Liver (tissue), 7 donors: ENCODE measurements at regions not wholly inside any gene's neighbourhood (a gene's known extent, or its start where the extent isn't known, plus 50 kb on each side); places are given as distances from the start of the nearest gene placed in this dataset.

Experiments used
- DNase-seq: peaks from one replicate; pipeline ENCODE4 v3.0.0-alpha.2; 2017; ENCODE audit warnings: low spot score
- H3K27ac ChIP-seq, 2 donors: one replicate each; pipeline ENCODE4 v1.7.0; 2013; ENCODE audit warnings: inconsistent platforms in 2 of 2, low read length in 2 of 2, control low read depth in 1 of 2, low read depth in 1 of 2, mild to moderate bottlenecking in 1 of 2
- H3K27me3 ChIP-seq, 4 donors: one replicate each; pipeline versions ENCODE4 v1.6.1 to v1.7.0; 2013; ENCODE audit warnings: low read length in 3 of 4, inconsistent platforms in 1 of 4, mild to moderate bottlenecking in 1 of 4, moderate library complexity in 1 of 4; ENCODE audit not compliant: control insufficient read depth in 4 of 4, insufficient read depth in 4 of 4
- H3K36me3 ChIP-seq, 4 donors: one replicate each; pipeline versions ENCODE4 v1.6.1 to v1.7.0; 2013; ENCODE audit warnings: low read length in 3 of 4, mild to moderate bottlenecking in 3 of 4, low read depth in 1 of 4, moderate library complexity in 1 of 4; ENCODE audit not compliant: control insufficient read depth in 4 of 4, insufficient read depth in 3 of 4
- H3K4me1 ChIP-seq, 4 donors: one replicate each; pipeline versions ENCODE4 v1.6.1 to v1.7.0; 2013; ENCODE audit warnings: low read length in 3 of 4, mild to moderate bottlenecking in 3 of 4, moderate library complexity in 1 of 4; ENCODE audit not compliant: control insufficient read depth in 4 of 4, insufficient read depth in 4 of 4
- H3K4me3 ChIP-seq, 3 donors: one replicate each; pipeline versions ENCODE4 v1.6.1 to v1.7.0; 2013; ENCODE audit warnings: low read length in 3 of 3, control low read depth in 1 of 3, low read depth in 1 of 3, mild to moderate bottlenecking in 1 of 3
- H3K9ac ChIP-seq, 2 donors: one replicate each; pipeline ENCODE4 v1.7.0; 2013; ENCODE audit warnings: low read length in 2 of 2, mild to moderate bottlenecking in 2 of 2, moderate library complexity in 2 of 2, control low read depth in 1 of 2, low read depth in 1 of 2
- H3K9me3 ChIP-seq, 4 donors: one replicate each; pipeline versions ENCODE4 v1.6.1 to v1.7.0; 2013; ENCODE audit warnings: low read length in 3 of 4; ENCODE audit not compliant: control insufficient read depth in 4 of 4
- ATF3 ChIP-seq: IDR thresholded peaks from 2 replicates; pipeline ENCODE4 v1.6.1; 2016; ENCODE audit warnings: antibody characterized with exemption
- EGR1 ChIP-seq, 2 donors: IDR thresholded peaks; 2 replicates each; pipeline ENCODE4 v1.6.1; 2016 to 2018; ENCODE audit warnings: antibody characterized with exemption in 2 of 2, low read depth in 2 of 2
- FOXA2 ChIP-seq: IDR thresholded peaks from 2 replicates; pipeline ENCODE4 v1.6.1; 2016; ENCODE audit warnings: antibody characterized with exemption
- GABPA ChIP-seq, 2 donors: IDR thresholded peaks in 1 of 2; conservative IDR thresholded peaks in 1 of 2; 2 replicates each; pipeline ENCODE4 v1.6.1; 2016; ENCODE audit warnings: antibody characterized with exemption in 2 of 2, mild to moderate bottlenecking in 1 of 2, moderate library complexity in 1 of 2
- HNF4A ChIP-seq, 2 donors: conservative IDR thresholded peaks; 2 replicates each; pipeline ENCODE4 v1.6.1; 2016; ENCODE audit warnings: antibody characterized with exemption in 2 of 2, mild to moderate bottlenecking in 2 of 2
- JUND ChIP-seq, 2 donors: IDR thresholded peaks; 2 replicates each; pipeline ENCODE4 v1.6.1; 2016; ENCODE audit warnings: antibody characterized with exemption in 2 of 2
- NR2F2 ChIP-seq: IDR thresholded peaks from 2 replicates; pipeline ENCODE4 v1.6.1; 2016; ENCODE audit warnings: antibody characterized with exemption
- RAD21 ChIP-seq, 2 donors: IDR thresholded peaks; 2 replicates each; pipeline ENCODE4 v1.6.1; 2016; ENCODE audit warnings: antibody characterized with exemption in 2 of 2, mild to moderate bottlenecking in 2 of 2
- RXRA ChIP-seq, 2 donors: IDR thresholded peaks; 2 replicates each; pipeline ENCODE4 v1.6.1; 2017 to 2018; ENCODE audit warnings: antibody characterized with exemption in 2 of 2, mild to moderate bottlenecking in 1 of 2
- SP1 ChIP-seq: IDR thresholded peaks from 2 replicates; pipeline ENCODE4 v1.6.1; 2018; ENCODE audit warnings: antibody characterized with exemption, mild to moderate bottlenecking
- TAF1 ChIP-seq: conservative IDR thresholded peaks from 2 replicates; pipeline ENCODE4 v1.6.1; 2016; ENCODE audit warnings: antibody characterized with exemption, mild to moderate bottlenecking
- ZBTB33 ChIP-seq: IDR thresholded peaks from 2 replicates; pipeline ENCODE4 v1.6.1; 2016; ENCODE audit warnings: antibody characterized with exemption
- WGBS: extraction: QIAGEN DNeasy Blood & Tissue Kit; methylation state at CpG from one replicate; pipeline ENCODE4 v1.1.7; 2013; 5-methylcytosine and 5-hydroxymethylcytosine counted together
- donor health status: healthy.
- donor health status: healthy.
- donor health status: healthy.
- donor health status: healthy.

GRCh38 chr6:1096967-1097765, 214.7 kb upstream of the FOXQ1 start:
- no peaks in the 10 kb centered on the region for H3K27me3 ChIP-seq

GRCh38 chr6:1094306-1094705, 217.6 kb upstream of the FOXQ1 start:
- TF ChIP-seq JUND (IDR thresholded peaks at IDR 0.05) (peak in 1 of 2 donors; percentile 25), ATF3 (no peak), SP1 (no peak), RXRA (IDR thresholded peaks at IDR 0.05) (no peak)
- no peaks in the 10 kb centered on the region for H3K36me3 ChIP-seq
- no peak overlapping the region for H3K27ac ChIP-seq
- no peaks in the 10 kb centered on the region for H3K4me1 ChIP-seq
- H3K9ac ChIP-seq = no peak overlapping the region
- 89% methylated on average over 1 of the region's 1 CpG for WGBS
- DNase-seq = no peak
- no peaks in the 10 kb centered on the region for H3K27me3 ChIP-seq
- H3K4me3 ChIP-seq = no peak overlapping the region
- no peaks in the 10 kb centered on the region for H3K9me3 ChIP-seq

More at GRCh38 chr6:1096967-1097765, 214.7 kb upstream of the FOXQ1 start:
- no peak overlapping the region for H3K4me3 ChIP-seq
- no peak overlapping the region for H3K9ac ChIP-seq
- H3K9me3 ChIP-seq = no peaks in the 10 kb centered on the region
- DNase-seq = no peak
- WGBS = 94% methylated on average over 11 of the region's 11 CpGs
- H3K27ac ChIP-seq = no peak overlapping the region
- TF ChIP-seq GABPA (IDR thresholded peaks at IDR 0.05 in 1 of 2, conservative IDR thresholded peaks at IDR 0.05 in 1 of 2) = no peak
- TF ChIP-seq TAF1 = no peak
- TF ChIP-seq EGR1 (IDR thresholded peaks at IDR 0.05; ENCODE audit: low read depth in 2 of 2) = no peak
- no peak for TF ChIP-seq RAD21 (IDR thresholded peaks at IDR 0.05)
- TF ChIP-seq RXRA (IDR thresholded peaks at IDR 0.05) = no peak
- no peak for TF ChIP-seq FOXA2
- no peak for TF ChIP-seq ZBTB33
- no peak for TF ChIP-seq HNF4A (conservative IDR thresholded peaks at IDR 0.05)
- TF ChIP-seq ATF3 = no peak
- no peaks in the 10 kb centered on the region for H3K36me3 ChIP-seq
- H3K4me1 ChIP-seq = no peaks in the 10 kb centered on the region

GRCh38 chr6:1091900-1092299, 220.0 kb upstream of the FOXQ1 start:
- no peak overlapping the region for H3K9ac ChIP-seq
- no peaks in the 10 kb centered on the region for H3K4me1 ChIP-seq
- 65% methylated on average over 3 of the region's 3 CpGs for WGBS
- no peak for DNase-seq
- no peak overlapping the region for H3K27ac ChIP-seq
- no peaks in the 10 kb centered on the region for H3K36me3 ChIP-seq
- TF ChIP-seq RXRA (IDR thresholded peaks at IDR 0.05) = peak in 1 of 2 donors; percentile 36
- TF ChIP-seq NR2F2 = no peak
- no peak overlapping the region for H3K4me3 ChIP-seq
- no peaks in the 10 kb centered on the region for H3K27me3 ChIP-seq
- H3K9me3 ChIP-seq = no peaks in the 10 kb centered on the region
